WTC11 (cell line): ENCODE measurements at regions not wholly inside any gene's neighbourhood (a gene's known extent, or its start where the extent isn't known, plus 50 kb on each side); places are given as distances from the start of the nearest gene placed in this dataset.
A peak's percentile ranks its signal among the peaks of the same experiment; 100 is the strongest.

Experiments
- ATAC-seq: fragments of 200-7000 bp; cut with Tn5 transposase; 2 replicates; pipeline ENCODE4 v1.10.0; 2021; ENCODE audit warnings: mild to moderate bottlenecking, moderate library complexity
- CTCF ChIA-PET: fragments of 300-600 bp; sonication (Branson Sonifier 250); formaldehyde crosslinking; loops from one replicate; lab custom pipeline; 2021; ENCODE audit warnings: antibody characterized with exemption; lab: Charles Lee
- POLR2A ChIA-PET: fragments of 350-600 bp; sonication (Branson Sonifier 250); formaldehyde crosslinking; loops from one replicate; lab custom pipeline; 2021; ENCODE audit warnings: antibody characterized with exemption; lab: Charles Lee
- DNase-seq: peaks from one replicate; pipeline ENCODE4 v3.0.0; 2021; ENCODE audit warnings: low spot score
- H3K27ac Mint-ChIP-seq: 2 replicates; pipeline ENCODE4 v1.8.0; 2021; ENCODE audit warnings: mixed read lengths
- H3K27me3 Mint-ChIP-seq: 2 replicates; pipeline ENCODE4 v1.8.0; 2021; ENCODE audit warnings: low read depth, mild to moderate bottlenecking, moderate library complexity, mixed read lengths
- H3K36me3 Mint-ChIP-seq: 2 replicates; pipeline ENCODE4 v1.8.0; 2021; ENCODE audit warnings: mixed read lengths
- H3K4me1 Mint-ChIP-seq: 2 replicates; pipeline ENCODE4 v1.8.0; 2022; ENCODE audit warnings: mixed read lengths
- H3K4me3 Mint-ChIP-seq: 2 replicates; pipeline ENCODE4 v1.8.0; 2021; ENCODE audit warnings: mild to moderate bottlenecking, moderate library complexity, mixed read lengths
- H3K9me3 Mint-ChIP-seq: 2 replicates; pipeline ENCODE4 v1.8.0; 2021; ENCODE audit warnings: mixed read lengths
- ATF1 ChIP-seq: sonication (generic); formaldehyde crosslinking; IDR thresholded peaks from 2 replicates; pipeline ENCODE4 v1.8.1; 2023; ENCODE audit warnings: mild to moderate bottlenecking, moderate library complexity, missing genetic modification reagents
- ATF6 ChIP-seq: sonication (generic); formaldehyde crosslinking; IDR thresholded peaks from 2 replicates; pipeline ENCODE4 v1.8.1; 2023; ENCODE audit warnings: mild to moderate bottlenecking, missing genetic modification reagents
- E2F1 ChIP-seq: sonication (generic); formaldehyde crosslinking; IDR thresholded peaks from 2 replicates; pipeline ENCODE4 v1.8.0; 2022; ENCODE audit warnings: mild to moderate bottlenecking, missing genetic modification reagents
- ERG ChIP-seq: fragments of 250-450 bp; sonication (Bioruptor Pico); IDR thresholded peaks from 2 replicates; pipeline ENCODE4 v1.8.0; 2021; ENCODE audit warnings: mild to moderate bottlenecking
- IRF1 ChIP-seq: sonication (generic); formaldehyde crosslinking; IDR thresholded peaks from 2 replicates; pipeline ENCODE4 v1.8.0; 2023; ENCODE audit warnings: missing genetic modification reagents
- KAT7 ChIP-seq: sonication (generic); formaldehyde crosslinking; IDR thresholded peaks from 2 replicates; pipeline ENCODE4 v1.8.1; 2023; ENCODE audit warnings: missing genetic modification reagents, mild to moderate bottlenecking, borderline replicate concordance
- NFATC4 ChIP-seq: fragments of 250-450 bp; sonication (Bioruptor Pico); IDR thresholded peaks from 2 replicates; pipeline ENCODE4 v1.9.0; 2021; ENCODE audit warnings: mild to moderate bottlenecking
- PREB ChIP-seq: sonication (generic); formaldehyde crosslinking; IDR thresholded peaks from 2 replicates; pipeline ENCODE4 v1.8.1; 2022; ENCODE audit warnings: mild to moderate bottlenecking, missing genetic modification reagents, moderate library complexity, borderline replicate concordance
- USF1 ChIP-seq: sonication (generic); formaldehyde crosslinking; IDR thresholded peaks from 2 replicates; pipeline ENCODE4 v1.8.0; 2022; ENCODE audit warnings: mild to moderate bottlenecking, missing genetic modification reagents
- USF2 ChIP-seq: sonication (generic); formaldehyde crosslinking; IDR thresholded peaks from 2 replicates; pipeline ENCODE4 v1.8.1; 2023; ENCODE audit warnings: mild to moderate bottlenecking, missing genetic modification reagents, moderate library complexity
- ZMAT4 ChIP-seq: fragments of 250-450 bp; sonication (Bioruptor Pico); IDR thresholded peaks from 2 replicates; pipeline ENCODE4 v1.9.0; 2021; ENCODE audit warnings: mild to moderate bottlenecking
- ZNF317 ChIP-seq: sonication (generic); formaldehyde crosslinking; IDR thresholded peaks from 2 replicates; pipeline ENCODE4 v1.8.1; 2023; ENCODE audit warnings: low read depth, mild to moderate bottlenecking, moderate library complexity, missing genetic modification reagents, borderline replicate concordance

GRCh38 chr5:103373597-103374472 lies 115.3 kb downstream of the MACIR start:
- Mint-ChIP-seq H3K36me3 (no peaks in the 10 kb centered on the region), H3K4me3 (no peak overlapping the region), H3K4me1 (peaks cover 11% of the 10 kb centered on the region), H3K9me3 (no peaks in the 10 kb centered on the region), H3K27ac (no peak overlapping the region), H3K27me3 (no peaks in the 10 kb centered on the region)
- CTCF ChIA-PET, result interaction anchor here (1.7 kb wide), 1 partner anchor 115 kb away, joined by 5 read pairs; the partner anchor contains the start of gene MACIR
- DNase-seq (no peak), ATAC-seq (peak; percentile 60)
- POLR2A ChIA-PET, result interaction anchor here (1.0 kb wide), 1 partner anchor 115 kb away, joined by 3 read pairs; the partner anchor contains the start of gene MACIR
- TF ChIP-seq USF2 (CRISPR knock-in tag) (peak; percentile 35; the same call in 1 of the 2 replicates), ZMAT4 (CRISPR knock-in tag) (no peak)

GRCh38 chr5:103371046-103371607 lies 112.6 kb downstream of the MACIR start:
- Mint-ChIP-seq H3K9me3 (no peaks in the 10 kb centered on the region), H3K4me3 (no peak overlapping the region), H3K36me3 (no peaks in the 10 kb centered on the region), H3K27me3 (no peaks in the 10 kb centered on the region), H3K27ac (no peak overlapping the region), H3K4me1 (peaks cover 11% of the 10 kb centered on the region)
- DNase-seq (no peak), ATAC-seq (no peak)
- POLR2A ChIA-PET, result no interaction called here
- CTCF ChIA-PET, result interaction anchor here (0.6 kb wide), 1 partner anchor 22 kb away, joined by 4 read pairs; no protein-coding TSS in a partner anchor
- no peak for TF ChIP-seq KAT7 (CRISPR knock-in tag)
- no peak for TF ChIP-seq IRF1 (CRISPR knock-in tag)
- TF ChIP-seq ERG (CRISPR knock-in tag), result no peak
- no peak for TF ChIP-seq E2F1 (CRISPR knock-in tag)
- no peak for TF ChIP-seq USF1 (CRISPR knock-in tag)
- TF ChIP-seq ZNF317, result no peak

- H3K9me3 Mint-ChIP-seq, result no peaks in the 10 kb centered on the region
- H3K36me3 Mint-ChIP-seq, result no peaks in the 10 kb centered on the region
- no peaks in the 10 kb centered on the region for H3K27me3 Mint-ChIP-seq
- H3K27ac Mint-ChIP-seq, result no peak overlapping the region
- H3K4me3 Mint-ChIP-seq, result no peak overlapping the region
- POLR2A ChIA-PET, result no interaction called here
- peak; percentile 33; the same call in 1 of the 2 replicates for ATAC-seq
- DNase-seq, result no peak
- CTCF ChIA-PET, result no interaction called here
- peaks cover 11% of the 10 kb centered on the region for H3K4me1 Mint-ChIP-seq
- TF ChIP-seq ZMAT4 (CRISPR knock-in tag), result no peak
- no peak for TF ChIP-seq ERG (CRISPR knock-in tag)
- no peak for TF ChIP-seq NFATC4
- TF ChIP-seq PREB (CRISPR knock-in tag), result no peak
- no peak for TF ChIP-seq ATF6
- no peak for TF ChIP-seq ATF1
Measured at GRCh38 chr5:103369125-103370120, 110.9 kb downstream of the MACIR start.
